Psoas muscle (tissue), 7 donors: ENCODE measurements at regions not wholly inside any gene's neighbourhood (a gene's known extent, or its start where the extent isn't known, plus 50 kb on each side); places are given as distances from the start of the nearest gene placed in this dataset.

ENCODE experiments used
- ATAC-seq, 4 donors: fragments of 200-7000 bp; cut with Tn5 transposase; one replicate each; pipeline ENCODE4 v1.9.1; 2020; ENCODE audit warnings: moderate library complexity in 3 of 4, mild to moderate bottlenecking in 2 of 4
- DNase-seq, 2 donors: peaks; one replicate each; pipeline ENCODE4 v3.0.0-alpha.2; 2020
- H3K27ac ChIP-seq: fragments of 200-600 bp; one replicate; pipeline ENCODE4 v1.8.0; 2022
- H3K27me3 ChIP-seq, 3 donors: fragments of 200-600 bp in 1 of 3; one replicate each; pipeline versions ENCODE4 v1.6.1 to v1.8.0; 2013 to 2022; ENCODE audit warnings: low read length in 2 of 3, mild to moderate bottlenecking in 2 of 3, moderate library complexity in 1 of 3; ENCODE audit not compliant: insufficient read depth in 3 of 3
- H3K36me3 ChIP-seq, 2 donors: fragments of 200-600 bp in 1 of 2; one replicate each; pipeline versions ENCODE4 v1.6.1 to v1.8.0; 2013 to 2022; ENCODE audit warnings: low read depth in 1 of 2, mild to moderate bottlenecking in 1 of 2, moderate library complexity in 1 of 2; ENCODE audit not compliant: insufficient read depth in 1 of 2
- H3K4me1 ChIP-seq: fragments of 200-600 bp; one replicate; pipeline ENCODE4 v1.8.0; 2022
- H3K4me3 ChIP-seq: fragments of 200-600 bp; one replicate; pipeline ENCODE4 v1.8.0; 2022; ENCODE audit warnings: mild to moderate bottlenecking
- H3K9me3 ChIP-seq: fragments of 200-600 bp; one replicate; pipeline ENCODE4 v1.8.0; 2022
- WGBS, 3 donors: extraction: QIAGEN DNeasy Blood & Tissue Kit; methylation state at CpG; one replicate each; pipeline versions ENCODE4 v1.1.6 to v1.1.7; 2013; 5-methylcytosine and 5-hydroxymethylcytosine counted together
- intact Hi-C, 2 donors: fragments of 100-400 bp; cut with DNase I; formaldehyde crosslinking; loops; one replicate each; pipeline versions ENCODE4 v1.11.0 to v1.14.2; 2022
- TF ChIP-seq, protein P1 (sequence below): fragments of 200-600 bp; IDR thresholded peaks from one replicate; pipeline ENCODE4 v1.8.0; 2022; ENCODE audit warnings: antibody characterized with exemption
- donor health status: healthy with polysubstance abuse.
- donor health status: DM: no; HTN: no; CAD: no; lungs with moderate emphysema.
- donor health status: Bipolar disorder and iron deficiency.
- donor health status: healthy.
- donor health status: DM: yes; HTN: yes; CAD: no.
- donor health status: DM: no; HTN: no; CAD: no.
- donor health status: DM: yes; HTN: yes; CAD: no.

DNA sequence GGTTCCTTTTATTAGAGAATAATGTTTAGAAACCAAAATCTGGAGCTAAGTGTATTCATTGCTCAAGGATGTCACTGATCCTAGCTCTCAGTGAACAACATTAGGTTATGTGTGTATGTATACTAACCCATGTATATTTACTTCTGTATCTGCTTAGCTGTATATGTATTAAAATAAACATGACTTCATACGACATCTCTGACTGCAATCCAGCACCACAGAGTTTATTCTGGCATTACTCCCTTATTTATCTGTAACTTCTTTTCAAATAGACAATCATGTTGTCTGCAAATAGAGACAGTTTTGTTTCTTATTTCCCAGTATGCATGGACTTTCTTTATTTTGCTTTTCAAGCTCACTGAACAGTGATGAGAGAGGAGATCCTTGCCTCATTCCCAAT is 441.0 kb upstream of the NFE2L3 start:
- no peak for DNase-seq
- intact Hi-C loops, result no loop called here
- Histone ChIP-seq H3K27me3 (no peaks in the 10 kb centered on the region), H3K36me3 (no peaks in the 10 kb centered on the region), H3K4me3 (no peak overlapping the region), H3K4me1 (peaks cover 48% of the 10 kb centered on the region), H3K27ac (peak overlapping the region; percentile 56), H3K9me3 (no peaks in the 10 kb centered on the region)
- TF ChIP-seq, protein P1, sequence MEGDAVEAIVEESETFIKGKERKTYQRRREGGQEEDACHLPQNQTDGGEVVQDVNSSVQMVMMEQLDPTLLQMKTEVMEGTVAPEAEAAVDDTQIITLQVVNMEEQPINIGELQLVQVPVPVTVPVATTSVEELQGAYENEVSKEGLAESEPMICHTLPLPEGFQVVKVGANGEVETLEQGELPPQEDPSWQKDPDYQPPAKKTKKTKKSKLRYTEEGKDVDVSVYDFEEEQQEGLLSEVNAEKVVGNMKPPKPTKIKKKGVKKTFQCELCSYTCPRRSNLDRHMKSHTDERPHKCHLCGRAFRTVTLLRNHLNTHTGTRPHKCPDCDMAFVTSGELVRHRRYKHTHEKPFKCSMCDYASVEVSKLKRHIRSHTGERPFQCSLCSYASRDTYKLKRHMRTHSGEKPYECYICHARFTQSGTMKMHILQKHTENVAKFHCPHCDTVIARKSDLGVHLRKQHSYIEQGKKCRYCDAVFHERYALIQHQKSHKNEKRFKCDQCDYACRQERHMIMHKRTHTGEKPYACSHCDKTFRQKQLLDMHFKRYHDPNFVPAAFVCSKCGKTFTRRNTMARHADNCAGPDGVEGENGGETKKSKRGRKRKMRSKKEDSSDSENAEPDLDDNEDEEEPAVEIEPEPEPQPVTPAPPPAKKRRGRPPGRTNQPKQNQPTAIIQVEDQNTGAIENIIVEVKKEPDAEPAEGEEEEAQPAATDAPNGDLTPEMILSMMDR, result no peak
- 23 to 31% (median 26%) methylated on average over 1 of the region's 1 CpG for WGBS, 3 donors
- ATAC-seq, result peak in 3 of 4 donors; percentile 34 to 56 (median 50)

GRCh38 chr7:25711940-25712339 is 440.1 kb upstream of the NFE2L3 start:
- 18 to 23% (median 18%) methylated on average over 1 of the region's 1 CpG for WGBS, 3 donors
- H3K4me1 ChIP-seq, result peaks cover 52% of the 10 kb centered on the region
- TF ChIP-seq, protein P1, result no peak
- H3K36me3 ChIP-seq, result no peaks in the 10 kb centered on the region
- intact Hi-C loops, result no loop called here
- H3K4me3 ChIP-seq, result no peak overlapping the region
- no peaks in the 10 kb centered on the region for H3K9me3 ChIP-seq
- peak overlapping the region; percentile 56 for H3K27ac ChIP-seq
- ATAC-seq, result peak in 3 of 4 donors; percentile 51 to 66 (median 64)
- DNase-seq, result no peak
- H3K27me3 ChIP-seq, result no peaks in the 10 kb centered on the region

DNA sequence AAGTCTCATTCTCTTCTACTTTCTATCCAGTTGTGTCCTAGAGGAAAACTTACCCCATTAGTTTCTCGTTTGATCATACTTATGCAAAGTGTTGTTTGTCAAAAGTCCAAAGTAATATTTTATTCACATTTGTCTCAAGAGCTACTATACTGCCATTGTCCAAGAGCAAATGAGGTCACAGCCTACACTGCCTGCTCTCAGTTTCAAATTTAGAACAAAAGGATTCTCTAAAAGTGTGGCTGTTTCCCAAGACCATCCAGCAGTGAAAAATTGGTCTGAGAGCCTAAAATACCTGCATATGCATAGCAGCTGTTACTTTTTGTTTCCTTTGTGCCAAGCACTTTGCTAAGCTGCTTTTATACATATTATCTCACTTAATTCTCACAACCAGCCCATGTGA is 439.5 kb upstream of the NFE2L3 start:
- ATAC-seq (no peak), DNase-seq (no peak)
- TF ChIP-seq, protein P1, result no peak
- WGBS, 3 donors, result 16 to 24% (median 16%) methylated on average over 1 of the region's 1 CpG
- Histone ChIP-seq H3K4me1 (peaks cover 52% of the 10 kb centered on the region), H3K9me3 (no peaks in the 10 kb centered on the region), H3K27ac (peak overlapping the region; percentile 56), H3K4me3 (no peak overlapping the region), H3K27me3 (no peaks in the 10 kb centered on the region), H3K36me3 (no peaks in the 10 kb centered on the region)
- intact Hi-C loops, result no loop called here

GRCh38 chr7:25714013-25714412 is 438.0 kb upstream of the NFE2L3 start:
- Histone ChIP-seq H3K27me3 (no peaks in the 10 kb centered on the region), H3K9me3 (no peaks in the 10 kb centered on the region), H3K36me3 (no peaks in the 10 kb centered on the region), H3K4me1 (peaks cover 52% of the 10 kb centered on the region), H3K4me3 (no peak overlapping the region), H3K27ac (peak overlapping the region; percentile 7)
- no peak for DNase-seq
- 25 to 48% (median 37%) methylated on average over 5 of the region's 5 CpGs for WGBS, 3 donors
- TF ChIP-seq, protein P1, result no peak
- peak; percentile 73 to 89 (median 79) for ATAC-seq
- intact Hi-C loops, result no loop called here

- H3K27me3 ChIP-seq, result no peaks in the 10 kb centered on the region
- H3K27ac ChIP-seq, result no peak overlapping the region
- H3K4me3 ChIP-seq, result no peak overlapping the region
- DNase-seq (no peak), ATAC-seq (peak; percentile 47 to 62 (median 56))
- H3K9me3 ChIP-seq, result no peaks in the 10 kb centered on the region
- no peaks in the 10 kb centered on the region for H3K36me3 ChIP-seq
- TF ChIP-seq, protein P1, result no peak
- H3K4me1 ChIP-seq, result peaks cover 40% of the 10 kb centered on the region
- WGBS, 3 donors, result 70 to 91% (median 79%) methylated on average over 6 of the region's 6 CpGs
- intact Hi-C loops, result loop anchor here (5.0 kb wide), 3 partner anchors 36 to 136 kb away; no protein-coding TSS in a partner anchor
Measured at GRCh38 chr7:25716421-25716820, 435.6 kb upstream of the NFE2L3 start.
